Activated CD4-positive, alpha-beta T cell treated with anti-CD3 and anti-CD28 coated beads for 48 hours (primary cell): ENCODE measurements at regions not wholly inside any gene's neighbourhood (a gene's known extent, or its start where the extent isn't known, plus 50 kb on each side); places are given as distances from the start of the nearest gene placed in this dataset.
"Not testable (repeated sequence)": the region's sequence is repeated elsewhere in the genome, so short reads cannot be mapped to it uniquely, and the experiment has no call there.

Experiments used
- DNase-seq: peaks from one replicate; pipeline ENCODE4 v3.0.0-alpha.2; 2020

DNA sequence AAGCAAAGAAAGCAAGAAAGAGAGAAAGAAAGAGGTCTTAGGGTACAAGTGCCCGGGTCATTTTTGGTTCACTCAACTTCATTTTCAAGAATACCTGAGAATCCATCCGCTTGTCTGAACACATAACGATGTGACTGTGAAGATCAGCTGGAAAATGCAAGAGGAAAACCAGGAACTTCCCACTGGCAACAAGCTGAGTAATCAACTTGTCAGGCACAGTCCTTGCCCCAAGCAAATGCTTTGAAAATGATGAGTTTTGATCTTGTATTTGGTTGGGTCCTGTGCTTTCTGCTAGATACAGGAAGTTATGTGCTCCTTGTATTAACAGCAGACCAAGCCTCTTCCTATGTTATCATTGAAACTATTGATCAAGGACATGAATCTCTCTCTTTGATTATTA, 239.1 kb downstream of the ASMT start:
- DNase-seq: no peak

DNA sequence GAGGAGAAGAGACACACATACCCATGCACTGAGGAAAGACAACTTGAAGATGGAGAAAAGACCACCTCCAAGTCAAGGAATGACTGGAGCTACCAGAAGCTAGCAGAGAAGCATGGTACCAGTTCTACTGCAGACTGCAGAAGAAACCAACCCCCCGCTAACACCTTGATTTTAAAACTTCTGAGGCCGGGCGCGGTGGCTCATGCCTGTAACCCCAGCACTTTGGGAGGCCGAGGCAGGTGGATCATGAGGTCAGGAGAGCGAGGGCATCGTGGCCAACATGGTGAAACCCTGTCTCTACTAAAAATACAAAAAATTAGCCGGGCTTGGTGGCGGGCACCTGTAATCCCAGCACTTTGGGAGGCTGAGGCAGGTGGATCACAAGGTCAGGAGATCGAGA, 240.0 kb downstream of the ASMT start:
- DNase-seq: not testable (repeated sequence)

DNA sequence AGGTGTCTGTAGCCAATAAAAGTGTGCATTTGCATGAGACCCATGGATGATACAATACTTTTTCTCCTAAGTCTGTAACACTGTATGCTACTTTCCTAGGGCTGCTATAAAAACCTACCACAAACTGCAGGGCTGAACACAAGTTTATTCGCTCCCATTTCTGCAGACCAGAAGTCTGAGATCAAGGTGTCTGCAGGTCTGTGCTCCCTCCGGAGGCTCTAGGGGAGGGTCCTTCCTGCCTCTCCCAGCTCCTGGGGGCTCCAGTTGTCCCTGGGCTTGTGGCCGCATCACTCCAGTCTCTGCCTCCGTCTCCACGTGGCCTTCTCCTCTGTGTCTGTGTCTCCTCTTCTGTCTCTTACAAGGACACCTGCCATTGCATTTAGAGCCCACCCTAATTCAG, 244.4 kb downstream of the ASMT start:
- DNase-seq: not testable (repeated sequence)

DNA sequence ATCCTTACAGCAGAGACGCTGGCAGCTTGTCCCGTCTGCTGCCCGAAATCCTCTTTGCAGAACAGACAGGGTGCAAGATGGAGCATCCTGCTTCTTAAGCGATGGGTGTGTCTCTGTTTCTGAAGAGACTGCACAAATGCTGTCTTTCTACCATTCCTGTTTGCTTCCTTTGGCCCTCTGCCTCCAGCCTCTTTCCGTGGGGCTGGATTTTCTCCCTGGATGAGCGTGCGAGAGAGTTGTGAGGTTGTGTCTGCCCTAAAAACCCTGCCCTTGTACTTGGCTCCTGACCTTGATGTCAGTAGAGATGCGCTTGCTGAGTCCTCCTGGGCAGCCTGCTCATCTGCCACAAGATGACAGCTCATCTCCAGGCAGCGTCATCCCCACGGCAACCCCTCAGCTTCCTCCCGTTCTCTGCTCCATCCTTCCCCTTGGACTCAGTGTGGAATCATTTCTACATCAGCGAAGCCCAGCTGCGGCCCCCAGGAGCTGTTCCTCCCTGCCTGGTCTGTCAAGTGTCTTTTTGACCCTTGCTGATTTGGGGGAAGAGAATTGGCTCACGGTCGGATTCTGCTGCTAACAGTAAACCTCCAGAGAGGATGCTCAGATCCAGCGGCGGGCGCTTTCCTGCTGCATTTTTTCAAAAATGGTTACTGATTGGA, 246.2 kb downstream of the ASMT start:
- no peak for DNase-seq

DNA sequence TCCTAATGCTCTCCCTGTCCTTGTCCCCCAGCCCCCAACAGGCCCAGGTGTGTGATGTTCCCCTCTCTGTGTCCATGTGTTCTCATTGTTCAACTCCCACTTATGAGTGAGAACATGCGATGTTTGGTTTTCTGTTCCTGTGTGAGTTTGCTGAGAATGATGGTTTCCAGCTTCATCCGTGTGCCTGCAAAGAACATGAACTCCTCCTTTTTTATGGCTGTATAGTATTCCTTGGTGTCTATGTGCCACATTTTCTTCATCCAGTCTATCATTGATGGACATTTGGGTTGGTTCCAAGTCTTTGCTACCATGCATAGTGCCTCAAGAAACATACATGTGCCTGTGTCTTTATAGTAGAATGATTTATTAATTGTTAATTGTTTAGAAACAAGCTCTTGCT, 249.1 kb downstream of the ASMT start:
- DNase-seq: not testable (repeated sequence)

DNA sequence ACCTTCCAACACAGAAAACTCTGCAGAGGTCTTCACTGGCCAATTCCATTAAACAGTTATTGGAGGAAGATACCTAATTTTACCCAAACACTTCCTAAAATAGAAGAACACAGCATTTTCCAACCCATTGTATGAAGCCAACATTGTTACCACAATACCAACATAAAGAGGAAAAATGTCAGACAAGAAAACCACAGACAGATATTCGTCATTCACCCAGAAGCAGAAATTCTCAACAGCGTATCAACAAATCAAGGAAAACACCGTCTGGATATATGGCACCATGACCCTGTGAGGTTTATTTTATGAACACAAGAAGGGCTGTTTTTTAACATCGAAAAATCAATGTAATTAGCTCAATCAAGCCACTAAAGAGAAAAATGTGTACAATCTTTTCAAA, 255.6 kb downstream of the ASMT start:
- no peak for DNase-seq

DNA sequence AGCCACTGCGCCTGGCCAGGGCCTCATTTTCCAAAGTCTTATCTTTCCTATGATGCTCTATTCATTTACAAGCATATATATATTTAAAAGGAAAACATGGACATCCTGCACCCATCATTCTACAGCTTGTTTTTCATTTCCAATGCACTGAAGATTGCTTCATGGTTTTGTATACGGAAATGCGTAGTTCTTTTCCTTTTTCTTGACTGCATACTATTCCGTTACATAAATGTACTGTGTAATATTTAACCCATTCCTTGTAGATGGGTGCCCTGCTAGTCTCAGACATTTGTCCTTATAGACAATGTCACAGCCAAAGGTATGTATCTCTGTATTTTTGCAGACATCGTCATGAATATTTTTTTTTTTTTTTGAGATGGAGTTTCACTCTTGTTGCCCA, 257.0 kb downstream of the ASMT start:
- DNase-seq: no peak

DNA sequence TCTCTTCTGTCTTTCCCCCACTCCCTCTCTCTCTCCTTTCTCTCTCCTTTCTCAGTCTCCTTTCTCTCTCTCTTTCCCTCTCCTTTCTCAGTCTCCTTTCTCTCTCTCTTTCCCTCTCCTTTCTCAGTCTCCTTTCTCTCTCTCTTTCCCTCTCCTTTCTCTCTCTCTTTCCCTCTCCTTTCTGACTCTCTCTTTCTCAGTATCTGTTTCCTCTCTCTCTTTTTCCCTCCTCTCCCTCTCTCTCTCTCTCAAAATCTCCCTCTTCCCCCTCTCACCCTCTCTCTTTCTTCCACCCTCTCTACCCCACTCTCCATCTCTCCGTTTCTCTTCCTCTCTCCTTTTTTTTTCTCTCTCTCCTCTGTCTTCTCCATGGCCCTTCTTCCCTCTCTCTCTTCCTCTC, 258.8 kb downstream of the ASMT start:
- no peak for DNase-seq

DNA sequence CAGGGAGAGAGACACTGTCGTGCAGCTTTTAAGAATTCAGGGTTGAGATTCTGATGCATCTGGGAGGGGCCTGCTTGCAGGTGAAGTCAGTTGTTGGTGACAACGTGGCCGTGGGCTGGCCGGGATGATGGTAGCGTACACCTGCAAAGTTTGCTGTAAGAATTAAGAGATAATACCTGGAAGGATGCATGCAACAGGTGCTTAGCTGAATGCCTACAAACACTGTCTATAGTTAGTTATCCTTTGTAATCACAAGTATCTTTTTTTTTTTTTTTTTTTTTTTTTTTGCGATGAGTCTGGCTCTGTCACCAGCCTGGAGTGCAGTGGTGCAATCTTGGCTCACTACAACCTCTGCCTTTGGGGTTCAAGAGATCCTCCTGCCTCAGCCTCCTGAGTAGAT, 259.6 kb downstream of the ASMT start:
- DNase-seq: no peak

DNA sequence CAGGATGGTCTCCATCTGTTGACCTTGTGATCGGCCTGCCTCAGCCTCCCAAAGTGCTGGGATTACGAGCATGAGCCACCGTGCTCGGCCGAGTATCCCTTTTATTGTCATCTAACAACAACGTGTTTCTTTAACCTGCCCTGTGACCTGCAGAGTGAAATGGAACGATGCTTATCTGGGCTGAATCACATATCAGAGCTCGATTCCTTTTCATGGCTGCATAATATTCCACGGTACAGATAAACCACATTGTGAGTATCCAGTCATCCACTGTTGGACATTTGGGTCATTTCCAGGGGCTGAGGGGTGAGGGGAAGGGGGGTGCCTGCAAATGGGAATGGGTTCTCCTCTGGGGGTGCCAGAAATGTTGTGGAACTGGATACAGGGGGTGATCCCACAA, 260.0 kb downstream of the ASMT start:
- DNase-seq: no peak

DNA sequence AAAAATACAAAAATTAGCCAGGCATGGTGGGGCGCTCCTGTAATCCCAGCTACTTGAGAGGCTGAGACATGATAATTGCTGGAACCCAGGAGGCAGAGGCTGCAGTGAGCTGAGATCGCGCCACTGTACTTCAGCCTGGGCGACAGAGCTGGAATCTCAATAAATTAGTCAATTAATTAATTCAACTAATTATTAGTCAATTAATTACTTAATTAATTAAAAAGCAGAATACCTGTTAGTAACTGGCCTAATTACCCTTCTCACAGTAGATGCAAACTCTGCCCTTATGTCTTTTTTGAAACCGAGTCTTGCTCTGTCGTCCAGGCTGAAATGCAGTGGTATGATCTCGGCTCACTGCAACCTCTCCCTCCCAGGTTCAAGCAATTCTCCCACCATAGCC, 261.2 kb downstream of the ASMT start:
- DNase-seq: no peak

DNA sequence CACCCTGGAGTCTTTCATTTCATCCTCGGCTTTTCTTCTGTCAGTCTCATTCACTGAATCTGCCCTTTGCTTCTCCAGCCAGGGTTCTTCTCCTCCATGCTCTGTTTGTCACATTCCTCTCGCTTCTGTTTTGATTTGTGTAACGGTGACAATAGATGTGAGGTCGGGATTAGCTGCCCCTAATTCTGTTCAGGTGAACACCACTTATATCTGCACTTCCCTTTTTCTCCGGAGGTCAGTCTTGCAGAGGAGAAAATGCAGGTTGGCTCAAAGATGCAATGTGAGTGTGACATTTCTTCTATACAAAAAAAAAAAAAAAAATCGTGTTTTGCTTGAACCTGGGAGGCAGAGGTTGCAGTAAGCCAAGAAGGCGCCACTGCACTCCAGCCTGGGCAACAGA, 262.9 kb downstream of the ASMT start:
- DNase-seq: no peak

DNA sequence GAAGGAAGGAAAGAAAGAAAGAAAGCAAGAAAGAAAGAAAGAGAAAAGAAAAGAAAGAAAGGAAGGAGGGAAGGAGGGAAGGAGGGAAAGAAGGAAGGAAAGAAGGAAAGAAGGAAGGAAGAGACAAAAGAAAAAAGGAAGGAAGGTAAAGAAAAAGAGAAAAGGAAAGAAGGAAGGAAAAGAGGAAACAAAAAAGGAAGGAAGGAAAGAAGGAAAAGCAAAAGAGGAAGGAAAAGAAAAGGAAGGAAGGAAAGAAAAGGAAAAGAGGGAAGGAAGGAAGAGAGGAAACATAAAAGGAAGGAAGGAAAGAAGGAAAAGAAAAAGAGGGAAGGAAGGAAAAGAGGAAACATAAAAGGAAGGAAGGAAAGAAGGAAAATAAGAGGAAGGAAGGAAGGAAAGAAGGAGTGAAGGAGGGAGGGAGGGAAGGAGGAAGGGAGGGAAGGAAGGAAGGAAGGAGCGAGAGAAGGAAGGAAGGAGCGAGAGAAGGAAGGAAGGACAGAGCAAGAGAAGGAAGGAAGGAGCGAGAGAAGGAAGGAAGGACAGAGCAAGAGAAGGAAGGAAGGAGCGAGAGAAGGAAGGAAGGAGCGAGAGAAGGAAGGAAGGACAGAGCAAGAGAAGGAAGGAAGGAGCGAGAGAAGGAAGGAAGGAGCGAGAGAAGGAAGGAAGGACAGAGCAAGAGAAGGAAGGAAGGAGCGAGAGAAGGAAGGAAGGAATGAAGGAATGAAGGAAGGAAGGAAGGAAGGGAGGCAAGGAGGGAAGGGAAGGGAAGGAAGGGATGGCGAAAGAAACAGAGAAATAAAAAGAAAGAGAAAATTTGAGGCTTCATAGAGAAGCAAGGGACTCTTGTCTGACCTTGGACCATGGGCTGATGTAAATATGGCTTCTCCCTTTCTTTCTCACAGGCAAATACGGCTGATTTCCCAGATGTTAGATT, 266.3 kb downstream of the ASMT start:
- not testable (repeated sequence) for DNase-seq

DNA sequence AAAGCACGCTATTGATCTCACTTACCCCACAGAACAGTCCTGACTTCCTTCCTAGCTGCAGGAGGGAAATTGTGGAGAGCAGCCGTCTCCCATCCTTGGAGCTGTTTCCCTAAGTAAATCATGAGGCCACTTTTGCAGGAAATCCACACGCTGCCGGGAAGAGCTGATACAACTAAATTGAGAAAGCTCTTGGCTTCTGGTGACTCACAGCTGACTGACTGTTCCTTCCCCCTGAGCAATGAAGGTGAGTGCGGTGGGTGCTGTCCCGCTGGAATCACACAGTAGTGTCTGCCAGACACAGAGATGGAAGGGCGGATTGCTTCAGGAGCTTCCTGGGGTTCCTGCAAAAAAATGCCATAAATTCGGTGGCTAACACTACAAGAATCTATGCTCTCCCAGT, 268.9 kb downstream of the ASMT start:
- DNase-seq: peak; percentile 4

DNA sequence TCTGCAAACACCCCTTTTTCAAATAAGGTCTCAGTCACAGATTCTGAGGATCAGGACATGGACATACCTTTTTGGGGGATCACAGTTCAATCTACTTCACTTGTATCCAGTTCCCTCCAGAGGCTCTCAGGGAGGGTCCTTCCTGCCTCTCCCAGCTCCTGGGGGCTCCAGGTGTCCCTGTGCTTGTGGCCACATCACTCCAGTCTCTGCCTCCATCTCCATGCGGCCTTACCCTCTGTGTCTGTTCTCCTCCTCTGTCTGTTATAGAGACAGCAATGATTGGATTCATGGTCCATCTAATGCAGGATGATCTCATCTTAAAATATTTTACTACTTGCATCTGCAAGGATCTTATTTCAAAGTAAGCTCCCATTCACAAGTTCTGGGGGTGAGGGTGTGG, 269.6 kb downstream of the ASMT start:
- no peak for DNase-seq

DNA sequence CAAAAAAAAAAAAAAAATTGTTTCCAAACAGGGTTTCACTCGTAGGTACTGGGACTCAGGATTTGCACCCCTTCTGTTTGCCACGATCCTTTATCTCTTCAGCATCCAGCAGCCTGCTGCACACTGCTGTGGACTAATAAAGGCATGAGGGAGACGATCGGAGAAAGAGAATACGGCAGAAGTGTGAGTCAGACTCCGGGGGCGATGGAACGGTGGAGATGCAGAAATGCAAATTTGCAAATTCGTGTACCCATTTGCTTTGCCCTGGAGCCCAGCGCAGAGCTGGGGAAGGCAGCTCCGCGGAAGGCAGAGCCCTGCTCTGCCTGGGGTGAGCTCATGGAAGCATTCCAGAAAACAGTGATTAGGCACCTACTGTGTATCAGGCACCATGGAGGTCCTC, 270.3 kb downstream of the ASMT start:
- no peak for DNase-seq

DNA sequence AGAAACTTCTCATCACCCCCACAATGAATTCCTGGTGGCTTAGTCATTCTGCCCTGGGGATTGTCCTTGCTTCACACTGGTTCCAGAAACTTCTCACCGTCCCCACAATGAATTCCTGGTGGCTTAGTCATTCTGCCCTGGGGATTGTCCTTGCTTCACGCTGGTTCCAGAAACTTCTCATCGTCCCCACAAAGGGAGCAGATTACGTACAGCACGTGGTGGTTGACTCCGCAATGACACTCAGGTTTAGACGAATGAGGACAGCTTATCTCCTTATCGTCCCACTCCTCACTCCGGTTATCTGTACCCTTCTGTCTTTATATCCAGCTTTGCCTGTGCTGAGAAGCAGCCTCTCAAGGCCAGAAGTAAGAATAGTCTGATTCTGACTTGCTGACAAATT, 273.4 kb downstream of the ASMT start:
- DNase-seq: not testable (repeated sequence)

DNA sequence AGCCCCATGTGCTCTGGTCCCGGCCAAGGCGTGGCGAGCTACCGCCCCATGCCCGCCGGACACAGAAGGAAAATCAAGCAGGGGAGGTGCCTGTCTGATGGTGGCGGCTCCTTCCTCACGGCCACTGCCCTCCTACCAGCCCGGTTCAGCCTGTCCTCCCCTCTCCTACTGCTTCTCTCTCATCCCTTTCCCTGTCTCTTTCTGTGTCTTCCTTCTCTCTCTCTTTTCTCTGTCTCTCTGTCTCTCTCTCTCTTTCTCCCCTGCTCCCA, 279.1 kb downstream of the ASMT start:
- no peak for DNase-seq

DNA sequence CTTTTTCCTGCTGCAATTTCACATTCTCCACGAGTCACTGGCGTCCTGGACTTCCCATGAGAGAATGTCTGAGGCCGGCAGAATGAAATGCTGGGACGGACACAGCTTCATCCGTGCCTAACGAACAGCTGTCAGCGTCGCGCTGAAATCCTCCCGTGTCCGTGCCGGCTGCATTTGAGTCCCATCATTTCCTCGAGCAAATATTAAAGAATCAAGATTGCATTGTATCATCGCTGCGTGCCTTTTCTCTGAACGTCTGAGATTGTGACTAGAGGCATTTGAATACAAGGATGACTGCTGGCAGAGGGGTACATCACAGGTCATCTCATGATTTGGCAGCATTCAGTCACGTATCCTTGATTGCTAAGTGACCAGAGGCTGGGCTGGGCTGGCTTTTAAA, 279.9 kb downstream of the ASMT start:
- DNase-seq: no peak

DNA sequence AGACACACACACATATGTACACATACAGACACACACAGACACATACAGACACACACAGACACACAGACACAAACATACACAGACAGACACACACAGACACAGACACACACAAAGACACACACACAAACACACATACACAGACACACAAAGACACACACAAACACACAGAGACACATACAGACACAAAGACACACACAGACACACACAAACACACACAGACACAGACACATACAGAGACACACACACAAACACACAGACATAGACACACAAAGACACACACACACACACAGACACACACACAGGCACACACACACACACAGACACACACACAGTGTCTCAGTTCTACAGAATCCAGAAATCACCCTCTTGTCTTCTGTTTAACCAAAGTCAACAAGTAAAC, 280.7 kb downstream of the ASMT start:
- DNase-seq: no peak

DNA sequence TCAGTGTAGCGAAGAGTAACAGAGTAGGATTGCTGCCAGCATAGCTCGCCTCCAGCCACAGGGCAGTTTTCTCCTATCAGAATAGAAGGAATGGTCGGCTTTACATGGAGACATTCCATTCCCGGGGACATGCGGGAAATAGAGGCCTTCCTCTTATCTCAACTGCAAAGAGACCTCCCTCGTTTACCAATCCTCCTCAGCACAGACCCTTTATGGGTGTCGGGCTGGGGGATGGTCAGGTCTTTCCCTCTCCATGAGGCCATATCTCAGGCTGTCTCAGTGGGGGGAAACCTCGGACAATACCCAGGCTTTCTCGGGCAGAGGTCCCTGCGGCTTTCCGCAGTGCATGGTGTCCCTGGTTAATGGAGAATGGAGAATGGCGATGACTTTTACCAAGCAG, 285.0 kb downstream of the ASMT start:
- no peak for DNase-seq

DNA sequence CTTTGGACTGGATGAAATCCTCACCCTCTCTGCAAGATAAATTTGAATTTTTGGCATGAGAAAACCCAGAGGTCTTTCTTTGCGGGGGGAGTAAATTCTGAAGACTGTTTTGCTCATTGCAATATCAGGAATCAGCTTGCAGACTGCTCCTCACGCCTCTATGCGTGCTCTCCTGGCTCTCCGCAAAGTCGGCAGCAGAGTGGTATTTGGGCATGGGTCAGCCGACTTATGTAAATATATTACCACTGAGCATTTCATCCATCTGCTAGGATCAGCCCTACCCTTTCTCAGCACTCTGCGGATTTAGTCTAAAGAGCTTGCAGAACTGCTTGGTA, 288.0 kb downstream of the ASMT start:
- no peak for DNase-seq

DNA sequence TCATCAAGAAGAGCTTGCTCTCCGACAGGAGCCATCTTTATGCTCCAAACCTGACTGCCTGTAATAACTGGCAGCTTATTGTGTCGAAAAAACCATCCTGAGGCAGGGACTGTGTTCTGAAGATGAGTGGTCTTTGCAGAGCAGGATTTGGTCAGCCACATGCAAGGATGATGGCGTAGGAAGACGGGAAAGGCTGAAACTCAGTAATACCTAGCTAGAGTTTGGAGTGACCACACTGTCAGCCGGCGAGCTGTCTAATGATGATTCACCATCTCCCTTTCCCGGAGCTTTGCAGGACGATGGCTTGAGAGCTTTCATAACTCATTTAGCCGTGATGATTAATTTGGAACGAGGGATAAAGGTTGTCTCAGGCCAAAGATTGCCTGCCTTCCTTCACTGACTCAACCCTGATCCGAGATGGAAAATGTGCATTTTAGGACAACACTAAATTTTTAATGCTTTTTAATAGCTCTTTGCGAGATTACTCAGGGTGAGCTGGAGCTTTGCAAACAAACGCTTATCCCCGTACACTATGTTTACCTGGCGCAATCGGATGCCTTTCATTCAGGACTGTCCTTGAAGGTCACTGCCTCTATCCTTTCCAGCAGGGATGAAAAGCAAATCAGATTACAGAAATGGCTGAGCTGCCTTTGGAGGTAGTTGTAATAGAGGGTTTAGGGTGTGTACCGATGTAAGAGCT, 288.5 kb downstream of the ASMT start:
- no peak for DNase-seq

DNA sequence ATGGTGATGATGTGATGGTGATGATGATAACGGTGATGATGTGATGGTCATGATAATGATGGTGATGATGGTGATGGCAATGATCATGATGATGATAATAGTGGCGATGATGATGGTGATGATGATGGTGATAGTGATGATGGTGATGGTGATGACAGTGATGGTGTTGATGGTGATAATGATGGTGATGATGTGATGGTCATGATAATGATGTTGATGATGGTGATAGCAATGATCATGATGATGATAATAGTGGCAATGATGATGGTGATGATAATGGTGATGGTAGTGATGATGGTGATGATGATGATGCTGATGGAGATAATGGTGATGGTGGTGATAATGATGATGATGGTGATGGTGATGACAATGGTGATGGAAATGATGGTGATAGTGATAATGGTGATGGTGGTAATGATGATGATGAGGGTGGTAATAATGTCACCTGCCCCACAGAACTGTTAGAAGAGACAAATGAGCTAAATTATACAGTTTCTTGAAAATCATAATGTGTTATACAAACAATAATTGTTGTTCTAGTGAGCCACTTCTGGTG, 289.9 kb downstream of the ASMT start:
- DNase-seq: no peak
